Neural cell (in vitro differentiated cells): ENCODE measurements at regions not wholly inside any gene's neighbourhood (a gene's known extent, or its start where the extent isn't known, plus 50 kb on each side); places are given as distances from the start of the nearest gene placed in this dataset.

Experiments
- H2AFZ ChIP-seq: fragments of 200-600, 300-800 bp; sonication (generic), shearing (Covaris generic); 2 replicates; pipeline ENCODE4 v1.6.0; 2014; ENCODE audit warnings: low read depth, mild to moderate bottlenecking, antibody characterized with exemption, low read length, moderate library complexity
- H3F3A ChIP-seq: fragments of 200-600 bp; shearing (Covaris generic); 2 replicates; pipeline ENCODE4 v1.6.1; 2016; ENCODE audit warnings: mild to moderate bottlenecking, moderate library complexity, mixed read lengths, antibody characterized with exemption, low read length; ENCODE audit not compliant: insufficient read depth, poor library complexity, severe bottlenecking
- H3K27ac ChIP-seq: fragments of 200-600, 300-800 bp; sonication (generic), shearing (Covaris generic); 2 replicates; pipeline ENCODE4 v1.5.1; 2014; ENCODE audit warnings: mild to moderate bottlenecking, low read length, moderate library complexity
- H3K27me3 ChIP-seq: fragments of 300-800, 200-600 bp; sonication (generic), shearing (Covaris generic); 2 replicates; pipeline ENCODE4 v1.6.0; 2014; ENCODE audit warnings: mild to moderate bottlenecking, low read depth, low read length, moderate library complexity; ENCODE audit not compliant: insufficient read depth
- H3K36me3 ChIP-seq: fragments of 300-800, 200-600 bp; sonication (generic), shearing (Covaris generic); 2 replicates; pipeline ENCODE4 v1.5.1; 2014; ENCODE audit warnings: mild to moderate bottlenecking, antibody characterized with exemption, low read length, moderate library complexity; ENCODE audit not compliant: insufficient read depth
- H3K4me2 ChIP-seq: fragments of 300-800, 200-600 bp; sonication (generic), shearing (Covaris generic); 2 replicates; pipeline ENCODE4 v1.6.0; 2014; ENCODE audit warnings: mild to moderate bottlenecking, low read length
- H3K4me3 ChIP-seq: fragments of 300-800, 200-600 bp; sonication (generic), shearing (Covaris generic); 2 replicates; pipeline ENCODE4 v1.5.1; 2014; ENCODE audit warnings: mild to moderate bottlenecking, low read length, moderate library complexity
- H3K79me2 ChIP-seq: fragments of 200-600 bp; shearing (Covaris generic); replicated peaks from 2 replicates; pipeline ENCODE4 v1.6.0; 2014; ENCODE audit warnings: mild to moderate bottlenecking, low read length, moderate library complexity; ENCODE audit not compliant: insufficient read depth
- H3K9ac ChIP-seq: fragments of 300-800, 200-600 bp; sonication (generic), shearing (Covaris generic); 2 replicates; pipeline ENCODE4 v1.6.1; 2016; ENCODE audit warnings: mild to moderate bottlenecking, low read length, mixed read lengths
- H3K9me2 ChIP-seq: fragments of 200-600 bp; shearing (Covaris generic); 2 replicates; pipeline ENCODE4 v1.6.1; 2016; ENCODE audit warnings: mild to moderate bottlenecking, low read length, mixed read lengths; ENCODE audit not compliant: insufficient read depth
- H3K9me3 ChIP-seq: fragments of 200-600, 300-800 bp; sonication (generic), shearing (Covaris generic); 2 replicates; pipeline ENCODE4 v1.6.1; 2016; ENCODE audit warnings: mild to moderate bottlenecking, mixed run types, low read length, moderate library complexity, mixed read lengths
- H4K20me1 ChIP-seq: fragments of 200-600 bp; shearing (Covaris generic); 2 replicates; pipeline ENCODE4 v1.6.1; 2016; ENCODE audit warnings: mild to moderate bottlenecking, mixed run types; ENCODE audit not compliant: insufficient read depth
- EP300 ChIP-seq: fragments of 450-650 bp; conservative IDR thresholded peaks from 2 replicates; pipeline ENCODE4 v1.6.1; 2014; ENCODE audit warnings: antibody characterized with exemption, mild to moderate bottlenecking, moderate library complexity; ENCODE audit not compliant: poor library complexity, severe bottlenecking
- EZH2 ChIP-seq: fragments of 200-600, 300-800 bp; shearing (Covaris generic), sonication (generic); IDR thresholded peaks from 2 replicates; pipeline ENCODE4 v1.6.1; 2014; ENCODE audit warnings: antibody characterized with exemption, low read length, borderline replicate concordance, mild to moderate bottlenecking; ENCODE audit not compliant: insufficient read depth, poor library complexity, severe bottlenecking
- MXI1 ChIP-seq: fragments of 450-650 bp; conservative IDR thresholded peaks from 2 replicates; pipeline ENCODE4 v1.6.1; 2014; ENCODE audit warnings: antibody characterized with exemption, mild to moderate bottlenecking; ENCODE audit not compliant: poor library complexity, severe bottlenecking
- POLR2AphosphoS5 ChIP-seq: IDR thresholded peaks from 2 replicates; pipeline ENCODE4 v1.6.1; 2012
- RAD21 ChIP-seq: fragments of 450-650 bp; conservative IDR thresholded peaks from 2 replicates; pipeline ENCODE4 v1.6.1; 2014; ENCODE audit warnings: antibody characterized with exemption, mild to moderate bottlenecking, moderate library complexity
- SMC3 ChIP-seq: fragments of 450-650 bp; conservative IDR thresholded peaks from 2 replicates; pipeline ENCODE4 v1.6.1; 2014; ENCODE audit warnings: antibody characterized with exemption, mild to moderate bottlenecking, moderate library complexity; ENCODE audit not compliant: poor library complexity
- TAF1 ChIP-seq: IDR thresholded peaks from 2 replicates; pipeline ENCODE4 v1.6.1; 2012; ENCODE audit warnings: low read depth
- TF ChIP-seq, protein P1 (sequence below): fragments of 450-650 bp; IDR thresholded peaks from 2 replicates; pipeline ENCODE4 v1.5.1; 2014; ENCODE audit warnings: antibody characterized with exemption, mild to moderate bottlenecking, moderate library complexity; ENCODE audit not compliant: poor library complexity, severe bottlenecking
- TF ChIP-seq, protein P2 (sequence below): IDR thresholded peaks from 2 replicates; pipeline ENCODE4 v1.6.1; 2012; ENCODE audit warnings: borderline replicate concordance

DNA sequence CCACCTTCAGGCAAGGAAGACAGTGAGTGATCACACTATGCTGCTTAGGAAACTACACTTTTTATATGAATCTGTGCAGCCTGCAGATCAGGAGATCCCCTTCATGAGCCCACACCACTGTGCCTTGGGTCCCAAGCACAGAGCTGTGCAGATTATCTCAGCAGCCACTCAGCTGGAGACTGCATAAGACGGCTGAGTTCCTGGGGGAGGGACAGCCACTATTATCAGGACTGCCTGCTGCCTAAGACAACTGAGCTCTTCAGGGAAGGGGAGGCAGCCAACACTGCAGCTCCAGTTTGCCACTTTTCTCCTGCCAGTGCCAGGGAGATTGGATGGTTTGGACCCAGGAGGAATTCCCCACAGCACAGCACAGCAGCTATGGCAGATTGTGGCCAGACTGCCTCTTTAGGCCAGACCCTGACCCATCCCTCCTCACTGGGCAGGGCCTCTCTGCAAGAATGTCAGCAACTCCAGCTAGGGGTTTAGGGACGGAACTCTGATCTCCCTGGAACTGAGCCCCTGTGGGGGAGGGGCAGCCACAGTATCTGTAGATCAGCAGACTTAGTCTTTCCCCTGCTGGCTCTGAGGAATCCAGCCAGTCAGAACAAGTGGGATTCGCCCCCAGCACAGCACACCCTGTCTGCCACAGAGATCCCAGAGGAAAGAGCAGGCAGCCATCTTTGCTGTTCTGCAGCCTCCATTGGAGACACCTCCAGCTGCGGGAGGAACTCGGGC lies 141.3 kb downstream of the KLHL28 start:
- no peak overlapping the region for H3K27ac ChIP-seq
- H3K4me3 ChIP-seq, result no peak overlapping the region
- H2AFZ ChIP-seq, result no peak overlapping the region
- no peaks in the 10 kb centered on the region for H3K27me3 ChIP-seq
- no peak overlapping the region for H3K9ac ChIP-seq
- no peak overlapping the region for H3K4me2 ChIP-seq
- TF ChIP-seq, protein P1, sequence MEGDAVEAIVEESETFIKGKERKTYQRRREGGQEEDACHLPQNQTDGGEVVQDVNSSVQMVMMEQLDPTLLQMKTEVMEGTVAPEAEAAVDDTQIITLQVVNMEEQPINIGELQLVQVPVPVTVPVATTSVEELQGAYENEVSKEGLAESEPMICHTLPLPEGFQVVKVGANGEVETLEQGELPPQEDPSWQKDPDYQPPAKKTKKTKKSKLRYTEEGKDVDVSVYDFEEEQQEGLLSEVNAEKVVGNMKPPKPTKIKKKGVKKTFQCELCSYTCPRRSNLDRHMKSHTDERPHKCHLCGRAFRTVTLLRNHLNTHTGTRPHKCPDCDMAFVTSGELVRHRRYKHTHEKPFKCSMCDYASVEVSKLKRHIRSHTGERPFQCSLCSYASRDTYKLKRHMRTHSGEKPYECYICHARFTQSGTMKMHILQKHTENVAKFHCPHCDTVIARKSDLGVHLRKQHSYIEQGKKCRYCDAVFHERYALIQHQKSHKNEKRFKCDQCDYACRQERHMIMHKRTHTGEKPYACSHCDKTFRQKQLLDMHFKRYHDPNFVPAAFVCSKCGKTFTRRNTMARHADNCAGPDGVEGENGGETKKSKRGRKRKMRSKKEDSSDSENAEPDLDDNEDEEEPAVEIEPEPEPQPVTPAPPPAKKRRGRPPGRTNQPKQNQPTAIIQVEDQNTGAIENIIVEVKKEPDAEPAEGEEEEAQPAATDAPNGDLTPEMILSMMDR, result no peak
- TF ChIP-seq MXI1 (no peak), RAD21 (no peak), POLR2AphosphoS5 (no peak), TAF1 (no peak)
- TF ChIP-seq, protein P2, sequence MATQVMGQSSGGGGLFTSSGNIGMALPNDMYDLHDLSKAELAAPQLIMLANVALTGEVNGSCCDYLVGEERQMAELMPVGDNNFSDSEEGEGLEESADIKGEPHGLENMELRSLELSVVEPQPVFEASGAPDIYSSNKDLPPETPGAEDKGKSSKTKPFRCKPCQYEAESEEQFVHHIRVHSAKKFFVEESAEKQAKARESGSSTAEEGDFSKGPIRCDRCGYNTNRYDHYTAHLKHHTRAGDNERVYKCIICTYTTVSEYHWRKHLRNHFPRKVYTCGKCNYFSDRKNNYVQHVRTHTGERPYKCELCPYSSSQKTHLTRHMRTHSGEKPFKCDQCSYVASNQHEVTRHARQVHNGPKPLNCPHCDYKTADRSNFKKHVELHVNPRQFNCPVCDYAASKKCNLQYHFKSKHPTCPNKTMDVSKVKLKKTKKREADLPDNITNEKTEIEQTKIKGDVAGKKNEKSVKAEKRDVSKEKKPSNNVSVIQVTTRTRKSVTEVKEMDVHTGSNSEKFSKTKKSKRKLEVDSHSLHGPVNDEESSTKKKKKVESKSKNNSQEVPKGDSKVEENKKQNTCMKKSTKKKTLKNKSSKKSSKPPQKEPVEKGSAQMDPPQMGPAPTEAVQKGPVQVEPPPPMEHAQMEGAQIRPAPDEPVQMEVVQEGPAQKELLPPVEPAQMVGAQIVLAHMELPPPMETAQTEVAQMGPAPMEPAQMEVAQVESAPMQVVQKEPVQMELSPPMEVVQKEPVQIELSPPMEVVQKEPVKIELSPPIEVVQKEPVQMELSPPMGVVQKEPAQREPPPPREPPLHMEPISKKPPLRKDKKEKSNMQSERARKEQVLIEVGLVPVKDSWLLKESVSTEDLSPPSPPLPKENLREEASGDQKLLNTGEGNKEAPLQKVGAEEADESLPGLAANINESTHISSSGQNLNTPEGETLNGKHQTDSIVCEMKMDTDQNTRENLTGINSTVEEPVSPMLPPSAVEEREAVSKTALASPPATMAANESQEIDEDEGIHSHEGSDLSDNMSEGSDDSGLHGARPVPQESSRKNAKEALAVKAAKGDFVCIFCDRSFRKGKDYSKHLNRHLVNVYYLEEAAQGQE, result no peak
- H3F3A ChIP-seq, result no peaks in the 10 kb centered on the region
- no peaks in the 10 kb centered on the region for H3K79me2 ChIP-seq
- H3K36me3 ChIP-seq, result no peaks in the 10 kb centered on the region
- no peaks in the 10 kb centered on the region for H3K9me3 ChIP-seq
- H3K9me2 ChIP-seq, result no peaks in the 10 kb centered on the region
- no peaks in the 10 kb centered on the region for H4K20me1 ChIP-seq

- TF ChIP-seq, protein P2, result no peak
- TF ChIP-seq TAF1 (no peak), EZH2 (no peak), RAD21 (no peak), POLR2AphosphoS5 (no peak), EP300 (no peak), MXI1 (no peak), SMC3 (no peak)
- TF ChIP-seq, protein P1, result no peak
- Histone ChIP-seq H2AFZ (no peak overlapping the region), H3K9me2 (no peaks in the 10 kb centered on the region), H3K27ac (no peak overlapping the region), H3K79me2 (no peaks in the 10 kb centered on the region), H3K4me3 (no peak overlapping the region), H3K9me3 (no peaks in the 10 kb centered on the region), H3K27me3 (no peaks in the 10 kb centered on the region), H3K4me2 (no peak overlapping the region), H4K20me1 (no peaks in the 10 kb centered on the region), H3K36me3 (no peaks in the 10 kb centered on the region), H3K9ac (no peak overlapping the region), H3F3A (no peaks in the 10 kb centered on the region)
These were observed 147.6 kb downstream of the KLHL28 start for GRCh38 chr14:44814196-44814595.
